T follicular helper cell (primary cell): ENCODE measurements at regions not wholly inside any gene's neighbourhood (a gene's known extent, or its start where the extent isn't known, plus 50 kb on each side); places are given as distances from the start of the nearest gene placed in this dataset.

Source experiments
- DNase-seq: peaks from one replicate; pipeline ENCODE4 v3.0.0-alpha.2; 2020; ENCODE audit warnings: low read depth

DNA sequence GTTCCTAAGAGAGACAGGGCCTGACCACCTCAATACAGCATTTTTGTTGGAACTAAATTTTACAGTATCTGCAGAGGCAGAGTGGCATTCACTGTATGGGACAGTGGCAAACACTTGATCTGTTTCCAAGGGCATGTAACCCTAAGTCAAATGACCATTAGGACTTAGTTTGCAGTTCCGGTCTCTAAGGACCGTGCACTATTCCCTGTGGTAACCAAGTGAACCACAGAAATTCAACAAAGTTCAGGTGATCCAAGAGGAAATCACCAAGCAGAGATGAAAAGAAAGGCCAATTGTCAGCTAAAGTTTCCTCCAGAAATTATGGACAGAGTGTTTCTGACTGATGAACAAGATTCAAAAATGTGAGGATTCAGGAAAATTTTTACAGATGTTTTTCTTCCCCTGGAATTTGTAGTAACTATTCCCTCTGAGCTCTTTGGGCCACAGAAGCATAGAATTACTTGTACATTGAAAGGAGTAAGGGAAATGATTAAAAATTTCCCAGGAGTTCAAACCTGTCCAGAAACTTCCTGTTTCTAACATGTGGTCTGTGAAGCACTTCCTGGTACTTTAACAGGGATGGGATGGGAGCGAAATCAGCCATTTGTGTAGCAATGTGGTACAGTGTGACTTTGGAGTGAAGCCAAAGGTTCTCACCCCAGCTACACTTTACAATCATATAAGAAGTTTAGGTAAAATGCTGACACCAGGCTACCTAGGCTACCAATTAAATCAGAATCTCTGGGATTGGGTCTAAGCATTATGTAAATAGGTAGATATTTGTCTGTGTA is 266.1 kb upstream of the MAP3K1 start:
- no peak for DNase-seq

DNA sequence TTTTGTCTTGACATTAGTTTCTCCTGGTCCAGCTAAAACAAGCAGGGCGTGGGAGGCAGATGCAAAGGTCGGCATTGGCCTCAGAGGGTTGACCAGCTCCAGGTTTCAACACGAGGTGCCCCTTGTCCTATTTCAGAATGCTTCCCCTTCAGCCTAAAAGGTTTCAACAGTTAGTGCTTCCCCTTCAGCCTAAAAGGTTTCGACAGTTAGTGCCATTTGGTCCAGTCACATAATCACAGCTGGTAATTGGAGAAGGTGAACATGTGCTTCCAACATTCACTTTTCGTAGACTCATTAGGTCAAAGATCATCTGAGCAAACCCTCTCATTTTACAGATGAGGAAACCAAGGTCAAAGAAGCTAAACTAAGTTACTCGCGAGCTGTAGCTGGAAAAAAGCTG is 270.3 kb upstream of the MAP3K1 start:
- no peak for DNase-seq

DNA sequence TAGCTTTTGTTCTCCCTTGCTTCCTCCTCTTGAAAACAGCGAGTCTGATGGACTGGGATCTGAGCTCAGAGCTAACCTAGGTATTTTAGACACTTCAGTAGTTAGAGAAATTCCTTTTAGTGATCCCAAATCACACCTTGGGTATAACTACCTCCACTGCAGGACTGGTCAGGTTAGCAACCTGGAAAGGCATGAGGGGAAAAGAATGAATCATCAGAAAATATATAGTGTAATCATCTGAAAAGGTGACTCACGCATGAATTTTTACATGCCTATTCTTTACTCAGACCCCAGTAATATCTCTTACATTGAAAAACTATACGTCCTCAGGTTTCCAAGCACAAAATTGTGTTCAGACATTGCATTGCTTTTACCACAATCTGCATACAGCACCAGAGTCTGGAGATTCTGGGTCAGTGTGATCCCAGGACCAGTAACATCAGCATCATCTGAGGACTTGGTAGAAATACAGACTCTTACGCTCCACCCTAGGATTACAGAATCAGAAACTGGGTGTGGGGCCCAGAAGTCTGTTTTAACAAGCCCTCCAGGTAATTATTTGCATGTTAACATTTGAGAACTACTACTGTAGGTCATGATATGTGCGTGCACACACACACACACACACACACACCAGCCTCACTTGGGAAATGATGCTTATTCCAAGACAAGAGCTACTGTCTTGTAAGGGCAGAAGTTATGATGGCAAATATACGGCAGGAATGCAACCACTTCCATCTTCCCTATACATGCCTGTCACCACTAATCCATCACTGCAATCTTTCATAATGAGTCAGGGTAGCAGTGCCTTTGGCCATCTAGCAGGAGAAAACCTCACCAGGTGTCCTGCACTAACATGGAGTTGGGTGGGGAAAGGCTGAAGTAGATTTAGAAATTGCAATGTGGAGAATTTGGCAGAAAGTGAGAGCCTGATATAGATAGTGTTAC is 271.6 kb upstream of the MAP3K1 start:
- DNase-seq, result no peak

DNA sequence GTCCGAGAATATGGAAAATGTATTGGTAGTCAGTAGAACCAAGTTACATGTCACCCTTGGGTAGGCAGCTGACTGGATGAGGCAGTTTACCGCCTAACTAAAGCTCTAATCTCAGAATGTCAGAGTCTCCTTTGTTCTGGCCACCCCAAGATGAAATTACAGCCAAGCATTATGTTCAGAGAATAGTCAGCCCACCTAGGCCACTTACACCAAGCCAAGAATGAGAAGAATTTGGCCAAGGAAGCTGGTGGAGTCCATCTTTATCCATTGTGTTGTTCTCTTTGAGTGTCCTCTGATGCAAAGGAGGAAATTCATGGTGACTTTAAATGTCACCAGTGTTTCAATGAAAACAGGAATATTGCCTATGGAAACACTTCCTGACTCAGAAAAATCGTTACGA is 275.1 kb upstream of the MAP3K1 start:
- no peak for DNase-seq

GRCh38 chr5:56538580-56538979 is 276.8 kb upstream of the MAP3K1 start:
- no peak for DNase-seq

DNA sequence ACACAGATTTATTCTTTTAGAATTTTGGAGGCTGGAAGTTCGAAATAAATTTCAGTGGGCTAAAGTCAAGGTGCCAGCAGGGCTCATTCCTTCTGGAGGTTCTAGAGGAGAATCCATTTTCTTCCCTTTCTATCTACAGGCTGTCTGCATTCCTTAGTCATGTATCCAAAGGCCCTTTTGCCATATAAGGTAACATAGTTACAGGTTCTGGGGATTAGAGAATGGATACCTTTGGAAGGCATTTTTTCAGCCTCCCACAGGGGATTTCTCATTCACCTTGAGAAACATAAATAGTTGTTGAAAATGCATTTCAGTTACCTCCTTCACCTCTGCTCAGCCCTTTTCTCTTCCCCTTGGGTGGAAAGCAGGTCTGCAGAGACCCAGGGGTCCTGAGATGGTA is 280.0 kb upstream of the MAP3K1 start:
- DNase-seq, result no peak

DNA sequence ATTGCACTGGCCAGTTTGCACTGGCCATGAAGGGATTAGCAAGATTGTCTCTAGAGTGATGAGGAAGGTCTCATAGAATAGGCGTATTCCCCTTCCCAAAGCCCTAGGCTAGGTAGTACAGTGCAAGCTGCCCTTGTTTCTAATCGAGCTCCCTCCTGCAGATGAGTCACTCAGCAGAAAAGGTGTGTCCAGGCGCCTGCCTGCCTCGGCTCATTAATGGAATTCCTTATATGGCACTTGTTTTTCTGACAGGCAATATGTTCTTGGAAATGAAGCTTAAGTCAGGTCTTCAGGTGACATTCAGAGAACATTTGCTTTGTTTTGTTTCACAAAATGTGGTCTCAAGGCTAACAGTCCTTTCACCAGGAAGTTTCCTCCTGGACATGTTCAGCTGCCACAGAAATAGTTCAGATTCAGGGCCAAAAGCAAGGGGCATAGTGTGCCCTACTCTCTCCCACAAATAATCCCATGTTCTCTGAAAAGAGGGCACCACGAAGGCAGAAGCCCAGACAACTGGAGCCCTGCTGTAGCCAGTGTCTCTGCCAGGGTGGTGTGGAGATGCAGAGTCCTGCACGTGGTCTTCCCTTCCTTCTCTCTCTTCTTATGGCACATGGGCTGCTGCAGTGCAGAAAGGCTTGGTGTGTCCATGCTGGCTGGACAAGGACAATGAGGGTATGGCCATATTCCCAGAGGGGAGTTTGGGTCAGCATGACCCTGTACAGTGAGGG is 281.1 kb upstream of the MAP3K1 start:
- no peak for DNase-seq

GRCh38 chr5:56532466-56532865 is 282.9 kb upstream of the MAP3K1 start:
- DNase-seq, result no peak

DNA sequence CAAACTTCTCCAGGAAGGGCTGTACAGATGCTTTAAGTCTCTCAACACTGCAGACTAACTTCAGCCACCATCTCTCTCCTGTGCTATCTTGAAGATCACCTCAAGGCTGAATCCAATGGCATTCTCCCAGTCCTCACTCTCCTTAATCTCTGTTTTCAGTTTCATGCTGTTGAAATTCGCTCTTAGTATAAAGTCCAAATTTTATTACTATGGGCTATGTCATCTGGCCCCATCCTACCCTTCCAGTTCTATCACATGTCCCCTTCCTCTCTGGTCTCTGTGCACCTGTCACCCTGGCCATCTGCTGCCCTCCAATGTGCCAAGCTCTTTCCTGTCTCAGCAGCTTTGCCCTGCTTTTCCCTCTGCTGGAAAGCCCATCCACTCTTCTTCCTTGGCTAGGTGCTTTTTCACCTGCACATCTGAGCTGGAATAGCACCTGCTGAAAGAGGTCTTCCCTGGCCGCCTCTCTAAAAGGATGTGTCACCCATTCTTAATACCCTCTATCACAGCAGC is 284.7 kb upstream of the MAP3K1 start:
- no peak for DNase-seq

DNA sequence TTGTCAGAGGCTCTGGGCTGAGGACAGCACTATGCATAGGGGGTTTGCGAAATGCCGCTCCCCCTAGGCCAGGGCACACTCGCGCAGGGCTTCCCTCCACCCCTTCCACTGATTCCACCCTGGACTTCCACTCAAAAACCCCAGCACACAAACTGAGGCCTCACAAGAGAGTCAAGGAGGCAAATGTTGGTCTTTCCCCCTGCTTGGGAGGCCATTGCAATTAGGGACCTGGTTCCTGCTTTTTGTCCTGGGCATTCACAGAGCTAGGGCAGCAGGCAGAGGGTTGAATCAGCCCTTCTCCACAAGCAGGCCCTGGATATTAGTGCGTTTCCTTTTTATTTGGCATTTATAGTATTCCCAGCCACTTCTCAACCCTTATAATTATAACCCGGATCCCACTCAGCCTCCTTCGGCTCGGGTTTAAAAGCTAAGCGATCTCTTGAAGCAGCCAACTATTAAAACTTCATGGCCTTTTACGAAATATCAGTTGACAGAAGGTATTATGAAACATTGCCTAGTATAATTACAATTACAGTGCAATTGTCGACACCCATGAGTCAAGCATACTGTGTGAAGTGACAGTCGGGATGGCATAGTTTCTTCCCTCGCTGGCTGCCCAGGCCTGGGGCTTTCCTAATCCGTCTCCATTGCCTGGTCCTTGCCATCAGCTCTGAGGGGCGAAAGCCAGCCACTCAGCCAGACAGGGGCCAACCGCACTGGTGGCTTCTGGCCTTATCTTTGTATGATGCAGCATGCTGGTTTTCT is 285.5 kb upstream of the MAP3K1 start:
- DNase-seq, result no peak

GRCh38 chr5:56527174-56527573 is 288.2 kb upstream of the MAP3K1 start:
- DNase-seq, result no peak

GRCh38 chr5:56525113-56525512 is 290.2 kb upstream of the MAP3K1 start:
- no peak for DNase-seq

DNA sequence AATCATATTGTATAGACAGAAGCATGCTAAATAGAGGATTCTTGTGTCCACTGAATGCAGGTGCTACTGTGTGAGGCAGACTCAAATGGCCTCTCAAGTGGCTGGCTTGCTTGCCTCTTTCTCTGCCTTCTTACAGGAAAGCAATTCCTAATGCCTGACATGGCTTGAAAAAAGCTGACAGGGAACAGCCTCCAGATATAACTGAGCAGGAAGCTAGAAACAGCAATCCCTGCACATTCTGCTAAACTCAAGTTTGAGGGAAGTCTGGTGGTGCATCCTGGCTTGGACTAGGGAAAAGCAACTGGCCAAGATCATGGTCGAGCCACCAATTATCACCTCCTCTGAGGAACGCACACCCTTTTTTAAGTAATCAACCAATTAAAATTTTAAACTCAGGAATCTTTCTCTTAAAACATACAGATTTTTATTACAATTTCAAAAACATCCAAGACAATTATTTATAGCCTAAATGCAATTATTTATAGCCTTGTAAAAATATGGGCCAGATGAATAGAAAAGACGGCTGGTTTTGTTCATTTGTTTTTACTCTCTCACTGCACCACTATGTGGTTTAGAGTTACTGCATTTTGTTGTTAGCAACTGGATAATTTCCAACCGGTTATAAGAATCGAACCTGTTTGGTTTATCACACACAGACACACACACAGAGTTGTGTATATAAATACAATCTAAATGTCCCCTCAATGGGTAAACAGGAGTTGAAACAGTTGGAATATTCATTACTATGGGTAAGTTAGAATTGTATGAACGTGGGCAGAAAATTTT is 290.9 kb upstream of the ANKRD55 start:
- no peak for DNase-seq

DNA sequence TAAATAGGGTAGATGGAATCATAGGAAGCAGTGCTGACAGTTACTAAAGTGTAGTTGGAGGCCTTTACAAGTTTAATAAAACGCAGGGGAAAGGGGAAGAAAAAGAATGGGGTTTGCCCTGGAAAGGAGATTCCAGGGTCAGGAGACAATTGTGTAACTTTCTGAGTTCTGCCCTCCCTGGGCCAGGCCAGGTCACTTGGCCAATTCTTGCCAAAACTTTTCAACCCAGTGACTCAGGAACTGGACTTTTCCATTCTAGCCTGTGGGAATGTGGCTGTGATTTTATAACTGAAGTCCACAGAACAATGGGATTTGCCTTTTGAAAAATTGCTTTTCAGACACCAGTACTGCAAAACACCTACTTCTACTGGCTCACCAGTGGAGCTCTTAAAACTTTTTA is 289.8 kb upstream of the ANKRD55 start:
- DNase-seq, result no peak

DNA sequence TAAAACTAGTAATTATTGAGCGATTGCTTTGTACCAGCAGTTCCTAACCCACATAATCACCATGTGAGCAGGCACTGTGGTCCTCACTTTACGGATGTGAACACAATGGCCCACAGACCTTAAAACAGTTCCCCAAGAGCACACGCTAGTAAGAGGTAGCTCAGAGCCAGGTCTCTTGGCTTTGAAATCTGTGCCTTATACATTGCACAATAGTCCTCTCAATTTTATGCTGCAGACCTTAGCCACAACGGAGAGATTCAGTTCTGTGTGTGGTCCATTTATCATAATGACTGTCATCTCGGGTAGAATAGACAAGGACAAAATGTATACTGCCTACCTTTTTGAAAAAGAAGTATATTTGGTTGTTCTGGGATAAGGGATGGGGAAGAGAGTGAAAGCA is 289.0 kb upstream of the ANKRD55 start:
- DNase-seq, result no peak

- no peak for DNase-seq
Observed at GRCh38 chr5:56520986-56521730, 288.0 kb upstream of the ANKRD55 start.

GRCh38 chr5:56518820-56519219 is 285.7 kb upstream of the ANKRD55 start:
- DNase-seq, result no peak

GRCh38 chr5:56517011-56517416 is 283.9 kb upstream of the ANKRD55 start:
- no peak for DNase-seq

- DNase-seq, result no peak
Observed at GRCh38 chr5:56516441-56516840, 283.3 kb upstream of the ANKRD55 start.

DNA sequence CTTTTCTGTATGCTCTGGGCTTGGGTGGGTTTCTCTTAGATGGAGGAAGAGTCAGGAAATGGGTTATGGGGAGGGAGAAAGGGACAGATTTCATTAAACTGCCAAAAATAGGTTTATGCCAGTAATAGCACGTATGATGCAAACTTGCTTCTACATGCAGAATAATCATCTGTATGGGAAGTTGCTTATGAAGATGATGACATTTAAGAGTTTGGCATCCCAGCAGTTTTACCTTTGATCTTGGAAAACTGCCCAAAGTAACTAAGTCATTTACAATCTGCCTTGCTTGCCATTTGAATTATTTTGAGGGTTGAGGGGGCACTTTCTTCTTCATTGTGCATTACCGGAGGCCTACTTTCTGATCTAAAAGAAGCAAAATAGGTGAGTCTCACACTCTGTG is 282.9 kb upstream of the ANKRD55 start:
- DNase-seq, result no peak
